Stimulated activated CD4-positive, alpha-beta T cell treated with anti-CD3 and anti-CD28 coated beads, Interleukin-15, amount 100 ng/mL, for 48 hours (primary cell): ENCODE measurements at regions not wholly inside any gene's neighbourhood (a gene's known extent, or its start where the extent isn't known, plus 50 kb on each side); places are given as distances from the start of the nearest gene placed in this dataset.
"Not testable (repeated sequence)": the region's sequence is repeated elsewhere in the genome, so short reads cannot be mapped to it uniquely, and the experiment has no call there.

Experiments used
- DNase-seq, 2 donors: peaks; one replicate each; pipeline ENCODE4 v3.0.0-alpha.2; 2020; ENCODE audit warnings: low read depth in 2 of 2

GRCh38 chr14:83085725-83086124 is 1552.1 kb upstream of the SEL1L start:
- no peak for DNase-seq

GRCh38 chr14:83091991-83092956 is 1558.6 kb upstream of the SEL1L start:
- DNase-seq = not testable (repeated sequence)

GRCh38 chr14:83096092-83096491 is 1562.4 kb upstream of the SEL1L start:
- no peak for DNase-seq

- no peak for DNase-seq
Observed at GRCh38 chr14:83101846-83102245, 1568.2 kb upstream of the SEL1L start.

- DNase-seq = no peak
Observed at GRCh38 chr14:83118029-83118428, 1584.4 kb upstream of the SEL1L start.

GRCh38 chr14:83120187-83120586 is 1586.5 kb upstream of the SEL1L start:
- no peak for DNase-seq

GRCh38 chr14:83126076-83126475 is 1592.4 kb upstream of the SEL1L start:
- DNase-seq = no peak

GRCh38 chr14:83128783-83129182 is 1595.1 kb upstream of the SEL1L start:
- no peak for DNase-seq

- no peak for DNase-seq
Observed at GRCh38 chr14:83129496-83129895, 1595.8 kb upstream of the SEL1L start.

- no peak for DNase-seq
Observed at GRCh38 chr14:83133981-83134645, 1600.5 kb upstream of the SEL1L start.

- DNase-seq = no peak
Observed at GRCh38 chr14:83140756-83141155, 1607.1 kb upstream of the SEL1L start.

GRCh38 chr14:83147006-83147405 is 1613.4 kb upstream of the SEL1L start:
- DNase-seq = no peak

- DNase-seq = no peak
Observed at GRCh38 chr14:83151571-83151970, 1617.9 kb upstream of the SEL1L start.

GRCh38 chr14:83153081-83153480 is 1619.4 kb upstream of the SEL1L start:
- DNase-seq = no peak

GRCh38 chr14:83162361-83162929 is 1628.8 kb upstream of the SEL1L start:
- DNase-seq = no peak

- no peak for DNase-seq
Observed at GRCh38 chr14:83163016-83163415, 1629.4 kb upstream of the SEL1L start.

- no peak for DNase-seq
Observed at GRCh38 chr14:83164016-83164415, 1630.4 kb upstream of the SEL1L start.

- DNase-seq = no peak
Observed at GRCh38 chr14:83164591-83164990, 1630.9 kb upstream of the SEL1L start.

- DNase-seq = no peak
Observed at GRCh38 chr14:83170165-83170564, 1636.5 kb upstream of the SEL1L start.

- DNase-seq = no peak
Observed at GRCh38 chr14:83171761-83172160, 1638.1 kb upstream of the SEL1L start.

- no peak for DNase-seq
Observed at GRCh38 chr14:83172363-83172762, 1638.7 kb upstream of the SEL1L start.

- DNase-seq = no peak
Observed at GRCh38 chr14:83173687-83174086, 1640.0 kb upstream of the SEL1L start.

- no peak for DNase-seq
Observed at GRCh38 chr14:83184531-83184930, 1650.9 kb upstream of the SEL1L start.
